CD14-positive monocyte (primary cell): ENCODE measurements at regions not wholly inside any gene's neighbourhood (a gene's known extent, or its start where the extent isn't known, plus 50 kb on each side); places are given as distances from the start of the nearest gene placed in this dataset.

ENCODE experiments used
- DNase-seq, 3 donors: peaks; one replicate each; pipeline ENCODE4 v3.0.0-alpha.2; 2011 to 2022
- H2AFZ ChIP-seq: 2 replicates; pipeline ENCODE4 v1.6.0; 2012; ENCODE audit warnings: mild to moderate bottlenecking, low read depth, low read length, inconsistent platforms; ENCODE audit not compliant: insufficient read depth, poor library complexity, severe bottlenecking
- H3K27ac ChIP-seq, 2 donors: 1 replicate in 1 of 2; 2 replicates in 1 of 2; pipeline ENCODE4 v1.5.1; 2012 to 2013; ENCODE audit warnings: low read length in 2 of 2, control low read depth in 1 of 2, inconsistent platforms in 1 of 2, low read depth in 1 of 2, mild to moderate bottlenecking in 1 of 2
- H3K27me3 ChIP-seq, 2 donors: one replicate each; pipeline versions ENCODE4 v1.6.0 to v1.6.1; 2011 to 2013; ENCODE audit warnings: low read length in 2 of 2; ENCODE audit not compliant: control insufficient read depth in 2 of 2, insufficient read depth in 2 of 2
- H3K36me3 ChIP-seq, 2 donors: replicated peaks in 1 of 2; 1 replicate in 1 of 2; 2 replicates in 1 of 2; pipeline versions ENCODE4 v1.5.1 to v1.6.1; 2012 to 2013; ENCODE audit warnings: low read length in 2 of 2, control low read depth in 1 of 2, inconsistent platforms in 1 of 2, mild to moderate bottlenecking in 1 of 2; ENCODE audit not compliant: insufficient read depth in 2 of 2, control insufficient read depth in 1 of 2
- H3K4me1 ChIP-seq, 2 donors: 1 replicate in 1 of 2; 2 replicates in 1 of 2; pipeline versions ENCODE4 v1.5.1 to v1.6.1; 2012 to 2013; ENCODE audit warnings: low read length in 2 of 2, control low read depth in 1 of 2, inconsistent platforms in 1 of 2, mild to moderate bottlenecking in 1 of 2, moderate library complexity in 1 of 2; ENCODE audit not compliant: insufficient read depth in 2 of 2, control insufficient read depth in 1 of 2
- H3K4me2 ChIP-seq: replicated peaks from 2 replicates; pipeline ENCODE3; 2012; ENCODE audit warnings: low read length, moderate library complexity, mild to moderate bottlenecking; ENCODE audit not compliant: poor library complexity, severe bottlenecking; ENCODE audit errors: extremely low read depth
- H3K4me3 ChIP-seq, 3 experiments: fragments of 200-600 bp in 1 of 3; sonication (generic) in 1 of 3; replicated peaks in 1 of 3; 1 replicate in 2 of 3; 2 replicates in 1 of 3; pipeline ENCODE4 v1.5.1; 2011 to 2013; ENCODE audit warnings: low read length in 3 of 3, mild to moderate bottlenecking in 3 of 3, control low read depth in 2 of 3, low read depth in 2 of 3, inconsistent platforms in 1 of 3, moderate library complexity in 1 of 3
- H3K79me2 ChIP-seq: 2 replicates; pipeline ENCODE4 v1.6.0; 2012; ENCODE audit warnings: mild to moderate bottlenecking, control low read depth, inconsistent platforms, low read length, moderate library complexity; ENCODE audit not compliant: insufficient read depth
- H3K9ac ChIP-seq: 2 replicates; pipeline ENCODE4 v1.6.0; 2017; ENCODE audit warnings: low read length, mild to moderate bottlenecking; ENCODE audit not compliant: insufficient read depth, poor library complexity, severe bottlenecking
- H3K9me3 ChIP-seq, 2 donors: replicated peaks in 1 of 2; 1 replicate in 1 of 2; 2 replicates in 1 of 2; pipeline versions ENCODE4 v1.5.1 to v1.6.1; 2012 to 2013; ENCODE audit warnings: low read length in 2 of 2, control low read depth in 1 of 2; ENCODE audit not compliant: control insufficient read depth in 1 of 2, insufficient read depth in 1 of 2
- H4K20me1 ChIP-seq: 2 replicates; pipeline ENCODE4 v1.6.0; 2012; ENCODE audit warnings: mild to moderate bottlenecking, low read length, control low read depth, moderate library complexity; ENCODE audit not compliant: insufficient read depth
- H3K27ac Mint-ChIP-seq, 7 donors: one replicate each; pipeline ENCODE4 v1.8.0; 2020; ENCODE audit warnings: mild to moderate bottlenecking in 7 of 7, mixed read lengths in 7 of 7, moderate library complexity in 6 of 7, inconsistent platforms in 2 of 7
- H3K27me3 Mint-ChIP-seq, 3 donors: one replicate each; pipeline ENCODE4 v1.8.0; 2021 to 2022; ENCODE audit warnings: low read depth in 3 of 3, mild to moderate bottlenecking in 3 of 3, mixed read lengths in 3 of 3, moderate library complexity in 3 of 3, inconsistent platforms in 1 of 3
- H3K36me3 Mint-ChIP-seq, 2 donors: one replicate each; pipeline ENCODE4 v1.8.0; 2020; ENCODE audit warnings: mixed read lengths in 2 of 2, inconsistent platforms in 1 of 2, mild to moderate bottlenecking in 1 of 2
- H3K4me1 Mint-ChIP-seq: one replicate; pipeline ENCODE4 v1.8.0; 2020; ENCODE audit warnings: mild to moderate bottlenecking, mixed read lengths
- H3K4me3 Mint-ChIP-seq, 2 donors: one replicate each; pipeline ENCODE4 v1.8.0; 2020; ENCODE audit warnings: mild to moderate bottlenecking in 2 of 2, mixed read lengths in 2 of 2, moderate library complexity in 1 of 2
- H3K9me3 Mint-ChIP-seq, 7 donors: one replicate each; pipeline ENCODE4 v1.8.0; 2020 to 2022; ENCODE audit warnings: mixed read lengths in 7 of 7, mild to moderate bottlenecking in 6 of 7, moderate library complexity in 6 of 7, inconsistent platforms in 2 of 7
- CTCF ChIP-seq: fragments of 200-600 bp; IDR thresholded peaks from one replicate; pipeline ENCODE4 v1.8.0; 2022; ENCODE audit warnings: antibody characterized with exemption, mild to moderate bottlenecking
- WGBS: methylation state at CpG from one replicate; pipeline ENCODE4 v1.1.5; 2013; ENCODE audit warnings: missing lambda C conversion rate; ENCODE audit not compliant: insufficient coverage; 5-methylcytosine and 5-hydroxymethylcytosine counted together
- intact Hi-C, 2 donors: fragments of 100-400 bp; cut with micrococcal nuclease; formaldehyde crosslinking; loops; one replicate each; pipeline versions ENCODE4 v1.15.0 to v1.15.1; 2023

- Histone ChIP-seq H3K9me3 (no peaks in the 10 kb centered on the region), H3K9ac (no peak overlapping the region), H3K79me2 (no peaks in the 10 kb centered on the region), H3K4me2 (no peak overlapping the region), H3K4me1 (no peaks in the 10 kb centered on the region), H3K36me3 (no peaks in the 10 kb centered on the region), H3K27me3 (no peaks in the 10 kb centered on the region), H4K20me1 (no peaks in the 10 kb centered on the region), H3K27ac (no peak overlapping the region), H3K4me3 (no peak overlapping the region), H2AFZ (no peak overlapping the region)
- TF ChIP-seq CTCF: no peak
- WGBS: no CpG with 5 or more reads among the region's 2 CpGs
- Mint-ChIP-seq H3K27me3 (no peaks in the 10 kb centered on the region), H3K27ac (no peak overlapping the region), H3K4me3 (no peak overlapping the region), H3K4me1 (no peaks in the 10 kb centered on the region), H3K9me3 (no peaks in the 10 kb centered on the region), H3K36me3 (peaks cover 6 to 16% of the 10 kb centered on the region in 2 donors)
- no peak for DNase-seq
- intact Hi-C loops: no loop called here
Measured at GRCh38 chr13:21308906-21309305, 132.4 kb downstream of the MRPL57 start.

- no peak overlapping the region for H3K27ac ChIP-seq
- H3K36me3 ChIP-seq: no peaks in the 10 kb centered on the region
- no peaks in the 10 kb centered on the region for H3K9me3 Mint-ChIP-seq
- no peaks in the 10 kb centered on the region for H4K20me1 ChIP-seq
- peaks cover 3 to 12% of the 10 kb centered on the region in 2 donors for H3K36me3 Mint-ChIP-seq
- no peak overlapping the region for H2AFZ ChIP-seq
- TF ChIP-seq CTCF: no peak
- peaks cover 0 to under 1% (median 0%) of the 10 kb centered on the region in 3 donors for H3K27me3 Mint-ChIP-seq
- no peaks in the 10 kb centered on the region for H3K9me3 ChIP-seq
- no peak overlapping the region for H3K4me2 ChIP-seq
- intact Hi-C loops: no loop called here
- H3K27ac Mint-ChIP-seq: no peak overlapping the region
- WGBS: no CpG with 5 or more reads among the region's 5 CpGs
- no peaks in the 10 kb centered on the region for H3K4me1 Mint-ChIP-seq
- no peak overlapping the region for H3K4me3 Mint-ChIP-seq
- no peaks in the 10 kb centered on the region for H3K27me3 ChIP-seq
- no peak overlapping the region for H3K4me3 ChIP-seq
- no peak overlapping the region for H3K9ac ChIP-seq
- no peak for DNase-seq
- no peaks in the 10 kb centered on the region for H3K4me1 ChIP-seq
- no peaks in the 10 kb centered on the region for H3K79me2 ChIP-seq
Measured at GRCh38 chr13:21309542-21310172, 133.2 kb downstream of the MRPL57 start.
